HG03066 (cell line): ENCODE measurements at regions not wholly inside any gene's neighbourhood (a gene's known extent, or its start where the extent isn't known, plus 50 kb on each side); places are given as distances from the start of the nearest gene placed in this dataset.

ENCODE experiments used
- ATAC-seq: cut with Tn5 transposase; IDR thresholded peaks from one replicate; pipeline ENCODE4 v1.9.1; 2021; ENCODE audit warnings: low read depth; ENCODE audit not compliant: unreplicated experiment

- ATAC-seq = no peak
Measured at GRCh38 chr4:157803845-157804521, 368.8 kb downstream of the GASK1B start.

- no peak for ATAC-seq
Measured at GRCh38 chr4:157803421-157803820, 369.4 kb downstream of the GASK1B start.

GRCh38 chr4:157795495-157795894 is 377.3 kb downstream of the GASK1B start:
- ATAC-seq = no peak

GRCh38 chr4:157792716-157793115 is 380.1 kb downstream of the GASK1B start:
- ATAC-seq = no peak

- ATAC-seq = no peak
Measured at GRCh38 chr4:157791236-157791635, 381.6 kb downstream of the GASK1B start.

GRCh38 chr4:157787618-157788017 is 385.2 kb downstream of the GASK1B start:
- no peak for ATAC-seq

- no peak for ATAC-seq
Measured at GRCh38 chr4:157781361-157781760, 391.5 kb downstream of the GASK1B start.

DNA sequence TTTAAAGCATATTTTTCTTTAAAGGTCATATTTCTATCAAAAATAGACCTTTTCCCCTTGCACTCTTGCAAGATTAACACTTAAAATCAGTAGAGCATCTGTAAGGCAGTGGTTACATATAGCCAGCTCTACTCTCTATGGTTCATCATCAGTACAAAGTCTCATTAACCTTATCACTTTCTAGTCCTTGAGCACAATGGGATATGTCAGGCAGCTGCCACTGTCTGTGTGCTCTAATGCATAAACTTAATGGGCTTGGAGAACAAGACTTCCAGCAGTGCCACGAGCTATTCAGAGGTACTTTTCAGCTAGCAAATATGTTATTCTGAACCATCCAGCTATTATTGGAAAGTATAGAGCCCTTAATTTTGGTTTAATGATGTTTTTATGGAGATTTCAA is 393.7 kb downstream of the GASK1B start:
- ATAC-seq = no peak

DNA sequence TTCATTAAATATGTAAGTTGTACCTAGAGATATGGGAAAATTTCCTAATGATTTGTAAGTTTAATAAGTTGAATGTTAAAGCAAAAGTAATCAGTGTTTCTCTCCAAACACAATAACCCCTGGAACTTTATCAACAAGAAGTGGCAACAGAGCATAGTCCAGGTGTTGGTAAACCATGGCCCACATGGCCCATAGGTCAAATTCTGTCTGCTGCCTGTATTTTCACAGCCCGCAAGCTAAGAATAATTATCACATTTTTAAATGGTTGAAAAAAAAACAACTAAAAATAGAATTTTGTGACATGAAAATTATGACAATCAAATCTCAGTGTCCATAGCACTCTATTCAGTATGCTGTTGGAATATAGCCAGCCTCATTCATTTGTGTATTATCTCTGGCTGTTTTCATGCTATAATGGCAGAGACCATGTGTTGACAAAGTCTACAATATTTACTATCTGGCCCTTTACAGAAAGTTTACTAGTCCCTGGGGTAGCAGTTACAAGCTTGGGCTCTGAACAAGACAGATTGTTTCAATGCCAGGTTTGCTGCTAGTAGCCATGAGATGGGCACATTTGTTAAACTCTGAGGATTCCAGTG is 395.8 kb downstream of the GASK1B start:
- ATAC-seq = no peak

- ATAC-seq = no peak
Measured at GRCh38 chr4:157775971-157776370, 396.9 kb downstream of the GASK1B start.

DNA sequence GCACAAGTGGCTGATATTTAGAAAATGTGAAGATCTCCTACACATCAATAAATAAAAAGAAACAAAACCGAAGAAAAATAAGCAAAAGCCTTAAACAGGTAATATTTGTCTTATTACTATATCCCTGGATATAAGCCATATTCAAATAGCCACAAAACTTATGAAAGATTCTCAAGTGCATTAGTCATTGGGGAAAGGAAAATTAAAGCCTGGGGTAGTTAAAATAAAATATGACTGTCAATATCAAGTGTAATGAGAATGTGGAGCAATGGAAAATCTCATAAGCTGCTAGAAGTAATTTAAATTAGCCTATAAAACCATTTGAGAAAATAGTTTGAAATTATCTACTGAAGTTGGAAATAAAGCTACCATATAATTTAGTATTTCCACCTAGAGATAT is 399.9 kb downstream of the GASK1B start:
- no peak for ATAC-seq

DNA sequence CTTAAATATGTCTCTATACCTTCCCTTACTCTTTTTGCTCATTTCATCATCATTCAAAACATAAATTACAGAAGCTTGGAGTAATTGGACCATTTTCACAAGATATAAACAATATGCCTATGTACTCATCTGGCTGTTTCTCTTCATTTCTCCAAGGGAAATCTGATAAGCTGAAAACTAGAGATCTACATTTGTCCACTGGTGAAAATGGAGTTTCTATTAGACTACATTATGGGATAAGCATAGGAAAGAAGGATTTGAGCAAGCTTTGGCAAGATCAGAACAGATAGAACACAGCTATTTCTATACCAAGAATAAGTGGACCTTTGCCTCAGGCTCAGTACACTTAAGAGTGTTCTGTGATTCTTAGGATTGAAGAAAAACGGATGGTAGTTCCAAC is 404.4 kb downstream of the GASK1B start:
- no peak for ATAC-seq

- no peak for ATAC-seq
Measured at GRCh38 chr4:157763490-157763889, 409.3 kb downstream of the GASK1B start.

DNA sequence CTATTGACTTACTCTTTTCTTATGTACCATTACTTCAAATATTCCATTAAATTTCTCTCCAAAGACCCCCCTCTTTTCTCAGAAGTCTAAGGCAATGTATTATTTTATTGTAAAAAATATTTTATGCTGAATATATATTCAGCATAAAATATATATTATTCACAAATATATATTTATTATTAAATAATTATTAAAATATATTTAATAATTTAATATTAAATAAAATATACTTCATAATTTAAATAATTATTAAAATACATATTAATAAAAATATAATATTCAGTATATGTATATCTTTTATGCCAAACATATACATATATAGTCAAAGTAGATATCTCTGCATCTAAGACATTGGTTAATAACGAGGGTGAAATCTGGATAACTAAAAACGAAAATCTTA is 418.4 kb downstream of the GASK1B start:
- ATAC-seq = no peak

GRCh38 chr4:157751631-157752030 is 421.2 kb downstream of the GASK1B start:
- no peak for ATAC-seq

DNA sequence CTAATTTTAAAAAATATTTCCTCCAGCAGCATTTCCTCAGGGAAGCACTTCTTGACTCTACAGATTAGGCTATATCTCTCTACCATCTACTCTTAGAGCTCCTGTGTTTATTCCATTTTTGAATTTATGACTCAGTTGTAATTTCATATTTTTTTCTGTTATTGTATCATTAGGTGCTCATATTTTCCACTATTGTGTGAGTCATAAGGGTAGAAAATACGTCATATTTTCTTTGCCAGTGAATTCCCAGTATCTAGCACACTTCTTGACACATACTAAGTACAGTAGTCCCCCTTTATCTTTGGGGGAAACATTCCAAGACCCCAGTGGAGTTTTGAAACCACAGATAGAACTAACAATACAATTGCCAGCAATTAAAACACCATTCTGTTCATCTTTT is 431.2 kb downstream of the GASK1B start:
- ATAC-seq = no peak

DNA sequence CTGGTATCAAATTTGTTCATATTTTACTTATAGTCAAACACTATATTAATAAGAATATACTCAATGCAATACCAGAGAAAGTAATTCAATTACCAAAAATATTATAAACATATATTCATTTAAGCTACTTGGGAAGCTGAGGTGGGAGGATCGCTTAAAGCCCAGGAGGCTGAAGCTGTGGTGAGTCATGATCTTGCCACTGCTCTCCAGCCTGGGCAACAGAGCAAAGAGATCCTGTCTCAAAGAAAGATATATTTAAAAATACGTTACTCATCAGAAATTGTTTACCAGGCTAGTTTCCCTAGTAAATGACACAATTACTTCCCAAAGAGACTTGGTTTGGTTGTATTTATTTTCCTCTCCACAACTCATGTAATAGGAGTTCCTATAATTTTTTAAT is 433.6 kb downstream of the GASK1B start:
- no peak for ATAC-seq

DNA sequence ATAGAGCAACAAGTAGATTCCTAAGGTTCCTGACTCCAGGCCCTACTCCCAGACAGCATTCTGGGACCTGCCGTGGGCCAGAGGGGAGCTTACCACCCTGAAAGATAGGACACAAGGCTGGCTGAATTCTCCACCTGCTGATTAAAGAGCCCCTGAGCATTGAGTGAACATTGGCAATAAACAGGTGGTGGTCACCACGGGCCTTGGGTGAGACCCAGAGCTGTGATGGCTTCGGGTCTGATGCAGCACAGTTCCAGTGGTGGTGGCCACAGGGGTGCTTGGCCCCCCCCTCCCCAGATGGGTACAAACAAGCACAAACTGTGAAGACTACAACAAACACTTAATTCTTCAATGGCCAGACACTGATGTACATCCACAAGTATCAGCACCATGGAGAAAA is 444.6 kb downstream of the GASK1B start:
- ATAC-seq = no peak

DNA sequence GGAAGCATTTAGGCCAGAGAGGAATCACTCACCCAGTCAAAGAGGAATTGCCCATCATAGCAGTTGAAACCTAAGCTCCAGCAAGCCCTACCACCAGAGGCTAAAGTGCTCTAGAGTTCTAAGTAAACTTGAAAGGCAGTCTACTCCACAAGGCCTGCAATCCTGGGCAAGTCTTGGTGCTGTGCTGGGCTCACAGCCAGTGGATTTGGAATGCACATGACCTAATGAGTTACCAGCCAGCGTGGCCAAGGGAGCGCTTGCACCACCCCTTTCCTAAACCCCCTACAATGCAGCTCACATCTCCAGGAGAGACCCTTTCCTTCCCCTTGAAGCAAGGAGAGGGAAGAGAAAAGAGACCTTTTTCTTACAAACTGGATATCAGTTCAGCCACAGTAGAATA is 445.7 kb downstream of the GASK1B start:
- no peak for ATAC-seq

GRCh38 chr4:157722146-157722545 is 450.7 kb downstream of the GASK1B start:
- no peak for ATAC-seq

GRCh38 chr4:157713342-157713741 is 459.5 kb downstream of the GASK1B start:
- no peak for ATAC-seq

GRCh38 chr4:157706155-157706554 is 466.7 kb downstream of the GASK1B start:
- ATAC-seq = no peak

- ATAC-seq = no peak
Measured at GRCh38 chr4:157702831-157703230, 470.0 kb downstream of the GASK1B start.
